Neuronal stem cell (in vitro differentiated cells): ENCODE measurements at regions not wholly inside any gene's neighbourhood (a gene's known extent, or its start where the extent isn't known, plus 50 kb on each side); places are given as distances from the start of the nearest gene placed in this dataset.

Experiments
- DNase-seq: peaks from one replicate; pipeline ENCODE4 v3.0.0-alpha.2; 2013; ENCODE audit warnings: low spot score
- H2AFZ ChIP-seq: one replicate; pipeline ENCODE4 v1.6.1; 2013; ENCODE audit warnings: mild to moderate bottlenecking, low read length, inconsistent platforms
- H2AK5ac ChIP-seq: 2 replicates; pipeline ENCODE4 v1.6.1; 2013; ENCODE audit warnings: low read depth, mild to moderate bottlenecking, inconsistent platforms, low read length, moderate library complexity, mixed read lengths
- H2BK120ac ChIP-seq: 2 replicates; pipeline ENCODE4 v1.6.1; 2013; ENCODE audit warnings: low read depth, mild to moderate bottlenecking, inconsistent platforms, low read length, moderate library complexity, mixed read lengths
- H2BK12ac ChIP-seq: one replicate; pipeline ENCODE4 v1.6.1; 2013; ENCODE audit warnings: low read length, inconsistent platforms
- H2BK15ac ChIP-seq: 2 replicates; pipeline ENCODE4 v1.6.1; 2013; ENCODE audit warnings: mild to moderate bottlenecking, low read length, inconsistent platforms, mixed read lengths
- H2BK5ac ChIP-seq: one replicate; pipeline ENCODE4 v1.6.1; 2013; ENCODE audit warnings: inconsistent platforms, mild to moderate bottlenecking, low read length, moderate library complexity
- H3K14ac ChIP-seq: one replicate; pipeline ENCODE4 v1.6.1; 2013; ENCODE audit warnings: low read length, inconsistent platforms
- H3K18ac ChIP-seq: 2 replicates; pipeline ENCODE4 v1.6.1; 2013; ENCODE audit warnings: low read length, inconsistent platforms
- H3K23ac ChIP-seq: 2 replicates; pipeline ENCODE4 v1.6.1; 2013; ENCODE audit warnings: low read depth, mild to moderate bottlenecking, mixed read lengths, low read length, inconsistent platforms; ENCODE audit not compliant: poor library complexity
- H3K27ac ChIP-seq: replicated peaks from 3 replicates; pipeline ENCODE4 v1.5.1; 2013; ENCODE audit warnings: low read length, inconsistent platforms
- H3K27me3 ChIP-seq, 3 experiments: 2 replicates each; pipeline ENCODE4 v1.6.1; 2013; ENCODE audit warnings: low read length in 3 of 3, mild to moderate bottlenecking in 2 of 3, inconsistent platforms in 1 of 3, low read depth in 1 of 3, mixed read lengths in 1 of 3, moderate library complexity in 1 of 3; ENCODE audit not compliant: control insufficient read depth in 3 of 3, insufficient read depth in 3 of 3
- H3K36me3 ChIP-seq, 2 donors: replicated peaks in 1 of 2; 2 replicates each; pipeline ENCODE4 v1.6.1; 2013; ENCODE audit warnings: low read length in 2 of 2; ENCODE audit not compliant: control insufficient read depth in 2 of 2, insufficient read depth in 2 of 2
- H3K4ac ChIP-seq: 2 replicates; pipeline ENCODE4 v1.6.1; 2013; ENCODE audit warnings: inconsistent platforms, mild to moderate bottlenecking, low read length, moderate library complexity
- H3K4me1 ChIP-seq, 2 donors: 1 replicate in 1 of 2; 2 replicates in 1 of 2; pipeline ENCODE4 v1.6.1; 2013; ENCODE audit warnings: low read length in 2 of 2, low read depth in 1 of 2; ENCODE audit not compliant: control insufficient read depth in 2 of 2, insufficient read depth in 1 of 2
- H3K4me2 ChIP-seq: one replicate; pipeline ENCODE4 v1.6.1; 2013; ENCODE audit warnings: mild to moderate bottlenecking, low read length, inconsistent platforms; ENCODE audit not compliant: insufficient read depth, poor library complexity, severe bottlenecking
- H3K4me3 ChIP-seq, 2 donors: 2 replicates each; pipeline ENCODE4 v1.5.1; 2013; ENCODE audit warnings: low read length in 2 of 2, mild to moderate bottlenecking in 2 of 2, inconsistent platforms in 1 of 2, moderate library complexity in 1 of 2
- H3K79me1 ChIP-seq: one replicate; pipeline ENCODE4 v1.6.1; 2013; ENCODE audit warnings: low read depth, mild to moderate bottlenecking, inconsistent platforms, low read length, moderate library complexity
- H3K9ac ChIP-seq: one replicate; pipeline ENCODE4 v1.6.1; 2013; ENCODE audit warnings: mild to moderate bottlenecking, low read depth, low read length, inconsistent platforms; ENCODE audit not compliant: poor library complexity
- H3K9me3 ChIP-seq, 2 donors: replicated peaks in 1 of 2; 2 replicates each; pipeline versions ENCODE3 to v1.6.1; 2013; ENCODE audit warnings: low read length in 2 of 2, mild to moderate bottlenecking in 2 of 2, inconsistent platforms in 1 of 2, low read depth in 1 of 2, mixed read lengths in 1 of 2, moderate library complexity in 1 of 2; ENCODE audit not compliant: control insufficient read depth in 2 of 2, insufficient read depth in 1 of 2
- H4K8ac ChIP-seq: one replicate; pipeline ENCODE4 v1.6.1; 2013; ENCODE audit warnings: low read depth, mild to moderate bottlenecking, inconsistent platforms, low read length, moderate library complexity
- H4K91ac ChIP-seq: one replicate; pipeline ENCODE4 v1.6.1; 2013; ENCODE audit warnings: low read length, low read depth, mild to moderate bottlenecking, inconsistent platforms; ENCODE audit not compliant: poor library complexity
- WGBS, 2 donors: extraction: QIAGEN DNeasy Blood & Tissue Kit; methylation state at CpG; one replicate each; pipeline ENCODE4 v1.1.7; 2013; ENCODE audit warnings: missing lambda C conversion rate in 2 of 2, mixed read lengths in 1 of 2; ENCODE audit not compliant: insufficient read length in 2 of 2, insufficient replicate concordance in 1 of 2; ENCODE audit errors: extremely low coverage in 2 of 2; 5-methylcytosine and 5-hydroxymethylcytosine counted together

DNA sequence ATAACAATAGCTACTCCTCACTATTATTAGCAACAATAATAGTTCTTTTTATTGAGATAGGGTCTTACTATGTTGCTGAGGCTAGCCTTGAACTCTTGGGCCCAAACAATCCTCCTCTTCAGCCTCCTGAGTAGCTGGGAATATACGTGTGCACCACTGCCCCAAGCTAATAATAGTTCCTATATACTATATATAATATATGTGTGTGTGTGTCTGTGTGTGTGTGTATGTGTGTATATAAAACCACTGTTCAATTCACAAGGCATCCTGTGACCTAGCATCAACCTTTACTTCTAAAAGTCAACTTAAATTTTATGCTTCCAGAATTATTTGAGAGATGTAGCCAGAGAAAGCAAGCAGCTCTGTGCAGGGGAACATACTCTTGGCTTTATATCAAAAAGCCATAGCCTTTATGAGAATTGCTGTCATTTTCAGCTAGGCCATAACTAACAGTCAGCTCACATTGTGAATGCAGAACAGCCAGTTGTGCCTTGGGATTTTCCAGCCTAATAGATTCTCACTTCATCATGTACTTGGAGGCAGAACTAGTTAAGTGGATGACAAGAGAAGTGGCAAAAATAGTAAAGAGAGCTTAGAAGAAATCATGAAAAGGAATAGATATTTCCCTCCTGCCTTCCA lies 665.5 kb downstream of the NYAP2 start:
- Histone ChIP-seq H2AFZ (no peak overlapping the region), H3K9me3 (peaks cover 0 to 17% of the 10 kb centered on the region in 2 donors), H2BK12ac (no peak overlapping the region), H3K4ac (no peak overlapping the region), H2BK5ac (no peak overlapping the region), H2AK5ac (no peak overlapping the region), H2BK15ac (no peak overlapping the region), H4K8ac (no peak overlapping the region), H3K4me3 (no peak overlapping the region), H3K14ac (no peak overlapping the region), H3K36me3 (no peaks in the 10 kb centered on the region), H2BK120ac (no peak overlapping the region), H3K18ac (no peak overlapping the region), H3K79me1 (no peaks in the 10 kb centered on the region), H3K4me1 (peaks cover 2 to 4% of the 10 kb centered on the region in 2 donors), H3K27ac (no peak overlapping the region), H3K9ac (no peak overlapping the region), H3K23ac (no peak overlapping the region), H3K27me3 (no peaks in the 10 kb centered on the region), H3K4me2 (no peak overlapping the region), H4K91ac (no peak overlapping the region)
- DNase-seq: no peak
- no CpG with 5 or more reads among the region's 1 CpG for WGBS, 2 donors

DNA sequence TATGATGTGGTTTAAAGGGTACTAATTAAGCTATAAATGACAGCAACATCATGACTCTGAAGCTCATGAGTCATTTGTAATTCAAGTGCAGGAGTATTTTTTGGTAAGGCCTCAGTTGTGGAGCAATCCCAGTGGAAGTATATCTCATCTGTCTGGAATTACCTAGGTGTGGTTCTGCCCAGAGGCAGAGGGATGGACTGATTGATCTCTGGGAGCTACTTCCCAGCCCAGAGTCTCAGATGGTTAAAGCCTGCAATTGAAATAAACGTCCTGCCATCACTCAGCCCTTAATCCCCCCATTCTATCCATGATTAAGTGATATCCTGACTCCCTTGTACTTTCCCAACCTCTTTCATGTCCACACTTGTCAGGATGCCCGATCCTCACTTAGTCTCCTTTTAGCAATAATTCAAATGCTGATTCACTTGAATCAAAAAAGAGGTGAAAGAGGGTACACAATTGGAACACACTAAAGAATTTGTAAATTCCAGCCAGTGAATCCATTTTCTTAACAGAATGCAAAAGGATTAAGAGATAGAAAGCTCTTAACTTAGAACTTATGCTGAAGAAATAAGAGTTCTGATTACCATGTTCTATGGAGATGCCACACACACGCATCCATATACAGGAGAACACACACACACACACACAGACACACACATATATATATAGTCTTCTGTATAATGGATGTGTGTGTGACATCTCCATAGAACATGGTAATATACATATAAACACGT lies 664.4 kb downstream of the NYAP2 start:
- no CpG with 5 or more reads among the region's 4 CpGs for WGBS, 2 donors
- H3K27ac ChIP-seq: no peak overlapping the region
- H3K79me1 ChIP-seq: no peaks in the 10 kb centered on the region

DNA sequence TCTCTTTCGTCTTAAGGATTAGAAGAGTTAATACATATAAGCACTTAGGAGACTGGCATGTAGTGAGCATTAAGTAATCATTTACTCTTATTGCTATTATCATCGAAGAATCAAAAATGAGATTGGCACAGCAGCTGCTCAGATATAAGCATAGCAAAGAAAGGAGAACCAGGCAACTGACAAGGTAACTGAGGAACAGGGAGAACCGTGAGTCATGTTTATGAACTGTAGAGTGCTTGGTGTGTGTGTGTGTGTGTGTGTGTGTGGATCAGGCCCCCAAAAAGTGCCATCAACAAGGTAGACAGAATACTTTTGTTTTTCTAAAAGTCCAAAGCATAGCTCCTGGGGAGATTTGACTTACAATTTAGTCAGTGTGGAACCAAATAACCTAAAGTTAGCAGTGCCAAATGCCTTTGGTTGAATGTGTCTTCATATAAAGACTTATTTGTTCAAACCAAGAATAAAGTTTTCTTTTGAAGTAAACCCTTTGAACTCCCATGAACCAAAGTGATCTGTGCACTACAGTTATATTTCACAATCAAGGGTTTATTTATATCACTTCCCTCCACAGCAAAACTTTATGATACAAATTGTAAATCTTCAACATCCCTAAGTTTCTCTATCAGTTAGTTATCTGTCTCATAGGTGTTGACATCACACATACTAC lies 660.6 kb downstream of the NYAP2 start:
- no peak overlapping the region for H3K27ac ChIP-seq
- no peak overlapping the region for H2AFZ ChIP-seq
- H3K18ac ChIP-seq: no peak overlapping the region
- H3K23ac ChIP-seq: no peak overlapping the region
- no peak overlapping the region for H2AK5ac ChIP-seq
- no peak overlapping the region for H3K4me2 ChIP-seq
- no peaks in the 10 kb centered on the region for H3K36me3 ChIP-seq
- no peak overlapping the region for H4K91ac ChIP-seq
- no peak overlapping the region for H2BK120ac ChIP-seq
- H3K9me3 ChIP-seq: peaks cover 0 to 13% of the 10 kb centered on the region in 2 donors
- no peaks in the 10 kb centered on the region for H3K79me1 ChIP-seq
- H4K8ac ChIP-seq: no peak overlapping the region
- H3K9ac ChIP-seq: no peak overlapping the region
- WGBS, 2 donors: no CpG with 5 or more reads among the region's 3 CpGs
- no peak overlapping the region for H2BK15ac ChIP-seq
- H3K14ac ChIP-seq: no peak overlapping the region
- no peaks in the 10 kb centered on the region for H3K27me3 ChIP-seq
- no peak overlapping the region for H3K4me3 ChIP-seq
- no peak for DNase-seq
- H3K4me1 ChIP-seq: peaks cover 0 to 4% of the 10 kb centered on the region in 2 donors
- H2BK5ac ChIP-seq: no peak overlapping the region
- no peak overlapping the region for H3K4ac ChIP-seq
- H2BK12ac ChIP-seq: no peak overlapping the region

More for the DNA sequence above, 664.4 kb downstream of the NYAP2 start:
- Histone ChIP-seq H3K4me1 (peaks cover 2 to 4% of the 10 kb centered on the region in 2 donors), H2BK5ac (no peak overlapping the region), H2BK12ac (no peak overlapping the region), H2BK15ac (no peak overlapping the region), H2AK5ac (no peak overlapping the region), H3K14ac (no peak overlapping the region), H2BK120ac (no peak overlapping the region), H4K91ac (no peak overlapping the region), H3K23ac (no peak overlapping the region), H3K9me3 (peaks cover 0 to 16% of the 10 kb centered on the region in 2 donors), H3K4me3 (no peak overlapping the region), H3K4ac (no peak overlapping the region), H2AFZ (no peak overlapping the region), H3K36me3 (no peaks in the 10 kb centered on the region), H3K27me3 (no peaks in the 10 kb centered on the region), H3K9ac (no peak overlapping the region), H4K8ac (no peak overlapping the region), H3K18ac (no peak overlapping the region), H3K4me2 (no peak overlapping the region)
- no peak for DNase-seq

DNA sequence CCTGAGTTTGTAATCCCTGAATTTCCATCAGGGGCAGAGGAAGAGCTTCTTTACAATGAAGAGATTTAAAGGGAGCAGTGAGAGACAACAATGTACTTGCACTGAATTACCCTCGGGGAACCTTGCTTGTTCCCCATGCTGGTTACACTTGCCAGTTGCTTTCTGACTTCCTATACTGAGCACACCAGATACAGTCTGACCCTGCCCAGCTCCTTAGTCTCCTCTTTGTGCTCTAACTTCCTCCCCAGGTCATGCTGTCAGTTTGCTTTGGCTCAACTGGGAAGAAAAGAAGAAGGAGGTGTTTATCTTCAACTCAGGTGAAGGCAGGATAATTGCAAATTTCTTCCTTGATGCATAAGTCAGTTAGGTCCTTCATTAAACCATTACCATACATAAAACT lies 658.4 kb downstream of the NYAP2 start:
- Histone ChIP-seq H3K9me3 (peaks cover 0 to 12% of the 10 kb centered on the region in 2 donors), H3K14ac (no peak overlapping the region), H3K27ac (no peak overlapping the region), H2AFZ (peak overlapping the region; percentile 43), H3K4me3 (no peak overlapping the region), H3K79me1 (no peaks in the 10 kb centered on the region), H3K4me2 (no peak overlapping the region), H3K18ac (no peak overlapping the region), H2AK5ac (no peak overlapping the region), H2BK12ac (no peak overlapping the region), H3K4ac (no peak overlapping the region), H4K91ac (no peak overlapping the region), H3K36me3 (no peaks in the 10 kb centered on the region), H3K27me3 (no peaks in the 10 kb centered on the region), H2BK15ac (no peak overlapping the region), H3K4me1 (peaks cover 0 to 4% of the 10 kb centered on the region in 2 donors), H3K23ac (no peak overlapping the region), H3K9ac (no peak overlapping the region), H2BK120ac (no peak overlapping the region), H2BK5ac (no peak overlapping the region), H4K8ac (no peak overlapping the region)
- no peak for DNase-seq
- no CpG with 5 or more reads among the region's 1 CpG for WGBS, 2 donors
